Neural progenitor cell (in vitro differentiated cells): ENCODE measurements at regions not wholly inside any gene's neighbourhood (a gene's known extent, or its start where the extent isn't known, plus 50 kb on each side); places are given as distances from the start of the nearest gene placed in this dataset.

ENCODE experiments used
- CTCF ChIP-seq: fragments of 200-600 bp; sonication (generic); IDR thresholded peaks from 2 replicates; pipeline ENCODE4 v1.5.1; 2017; ENCODE audit warnings: antibody characterized with exemption, mild to moderate bottlenecking
- EZH2 ChIP-seq: fragments of 200-600 bp; sonication (generic); IDR thresholded peaks from 2 replicates; pipeline ENCODE4 v1.6.1; 2017; ENCODE audit warnings: antibody characterized with exemption, mild to moderate bottlenecking, moderate library complexity
- EZH2phosphoT487 ChIP-seq: fragments of 200-600 bp; sonication (generic); IDR thresholded peaks from 2 replicates; pipeline ENCODE4 v1.6.1; 2017; ENCODE audit warnings: antibody characterized with exemption

- TF ChIP-seq EZH2 (no peak), CTCF (no peak), EZH2phosphoT487 (no peak)
Measured at GRCh38 chr13:112245179-112245724, 130.9 kb upstream of the SPACA7 start.
